HepG2 (cell line): ENCODE measurements at regions not wholly inside any gene's neighbourhood (a gene's known extent, or its start where the extent isn't known, plus 50 kb on each side); places are given as distances from the start of the nearest gene placed in this dataset.

Experiments
- DNMT1 ChIP-seq: sonication (generic); formaldehyde crosslinking; IDR thresholded peaks from 2 replicates; pipeline ENCODE4 v1.5.1; 2020; ENCODE audit warnings: mild to moderate bottlenecking, missing genetic modification reagents
- HDAC2 ChIP-seq: sonication (generic); formaldehyde crosslinking; IDR thresholded peaks from 2 replicates; pipeline ENCODE4 v1.4.0; 2020; ENCODE audit warnings: missing genetic modification reagents
- NFRKB ChIP-seq: fragments of 450-650 bp; IDR thresholded peaks from 2 replicates; pipeline ENCODE4 v1.6.1; 2017
- TF ChIP-seq, protein P1 (sequence below): sonication (generic); formaldehyde crosslinking; IDR thresholded peaks from 2 replicates; pipeline ENCODE4 v1.5.1; 2020; ENCODE audit warnings: mild to moderate bottlenecking, moderate library complexity, missing genetic modification reagents

DNA sequence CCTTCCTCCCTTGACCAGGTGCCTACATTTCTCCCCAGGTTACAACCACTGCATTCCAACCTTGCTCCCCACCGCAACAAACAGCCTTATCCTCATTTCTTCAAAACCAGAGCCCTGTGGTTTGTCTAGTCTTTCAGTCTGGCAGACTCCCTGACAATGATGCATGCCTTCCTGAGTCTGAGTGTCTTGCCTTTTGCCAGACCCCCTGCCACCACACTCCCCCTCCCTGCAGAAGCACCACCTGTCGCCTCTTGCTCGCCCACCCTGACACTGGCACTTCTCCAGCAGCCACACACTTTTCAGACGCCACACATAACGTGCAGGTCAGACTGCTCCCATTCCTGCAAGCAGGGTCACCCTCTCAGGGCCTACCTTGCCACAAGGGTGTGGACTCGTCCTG, 349.2 kb upstream of the NOCT start:
- no peak for TF ChIP-seq NFRKB
- TF ChIP-seq, protein P1, sequence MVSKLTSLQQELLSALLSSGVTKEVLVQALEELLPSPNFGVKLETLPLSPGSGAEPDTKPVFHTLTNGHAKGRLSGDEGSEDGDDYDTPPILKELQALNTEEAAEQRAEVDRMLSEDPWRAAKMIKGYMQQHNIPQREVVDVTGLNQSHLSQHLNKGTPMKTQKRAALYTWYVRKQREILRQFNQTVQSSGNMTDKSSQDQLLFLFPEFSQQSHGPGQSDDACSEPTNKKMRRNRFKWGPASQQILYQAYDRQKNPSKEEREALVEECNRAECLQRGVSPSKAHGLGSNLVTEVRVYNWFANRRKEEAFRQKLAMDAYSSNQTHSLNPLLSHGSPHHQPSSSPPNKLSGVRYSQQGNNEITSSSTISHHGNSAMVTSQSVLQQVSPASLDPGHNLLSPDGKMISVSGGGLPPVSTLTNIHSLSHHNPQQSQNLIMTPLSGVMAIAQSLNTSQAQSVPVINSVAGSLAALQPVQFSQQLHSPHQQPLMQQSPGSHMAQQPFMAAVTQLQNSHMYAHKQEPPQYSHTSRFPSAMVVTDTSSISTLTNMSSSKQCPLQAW (CRISPR knock-in tag), result no peak
- no peak for TF ChIP-seq DNMT1 (CRISPR knock-in tag)
- TF ChIP-seq HDAC2 (CRISPR knock-in tag), result no peak
